RKO (cell line): ENCODE measurements at regions not wholly inside any gene's neighbourhood (a gene's known extent, or its start where the extent isn't known, plus 50 kb on each side); places are given as distances from the start of the nearest gene placed in this dataset.
"Not testable (repeated sequence)": the region's sequence is repeated elsewhere in the genome, so short reads cannot be mapped to it uniquely, and the experiment has no call there.

ENCODE experiments used
- DNase-seq: peaks from one replicate; pipeline ENCODE4 v3.0.0-alpha.2; 2016; ENCODE audit warnings: low spot score

- peak; percentile 93 for DNase-seq
These were observed 84.9 kb downstream of the TRIM27 start for GRCh38 chr6:28838634-28839442.

- DNase-seq = no peak
These were observed 84.2 kb downstream of the TRIM27 start for GRCh38 chr6:28839443-28840120.

GRCh38 chr6:28841290-28841689 is 82.5 kb downstream of the TRIM27 start:
- DNase-seq = peak; percentile 68

- DNase-seq = not testable (repeated sequence)
These were observed 75.0 kb downstream of the TRIM27 start for GRCh38 chr6:28848756-28849155.
